Chondrocyte (in vitro differentiated cells): ENCODE measurements at regions not wholly inside any gene's neighbourhood (a gene's known extent, or its start where the extent isn't known, plus 50 kb on each side); places are given as distances from the start of the nearest gene placed in this dataset.
"Not testable (repeated sequence)": the region's sequence is repeated elsewhere in the genome, so short reads cannot be mapped to it uniquely, and the experiment has no call there.

ENCODE experiments used
- DNase-seq: peaks from one replicate; pipeline ENCODE4 v3.0.0; 2021; ENCODE audit warnings: mixed read lengths, low spot score
- H3K27ac Mint-ChIP-seq: one replicate; pipeline ENCODE4 v1.8.0; 2021; ENCODE audit warnings: mild to moderate bottlenecking, moderate library complexity, mixed read lengths; ENCODE audit not compliant: unreplicated experiment
- H3K27me3 Mint-ChIP-seq: 2 replicates; pipeline ENCODE4 v1.8.0; 2021; ENCODE audit warnings: low read depth, mixed read lengths
- H3K36me3 Mint-ChIP-seq: 2 replicates; pipeline ENCODE4 v1.8.0; 2021; ENCODE audit warnings: low read depth, mixed read lengths
- H3K4me1 Mint-ChIP-seq: 2 replicates; pipeline ENCODE4 v1.8.0; 2021; ENCODE audit warnings: low read depth, mild to moderate bottlenecking, mixed read lengths
- H3K4me3 Mint-ChIP-seq: one replicate; pipeline ENCODE4 v1.8.0; 2021; ENCODE audit warnings: mild to moderate bottlenecking, moderate library complexity, mixed read lengths; ENCODE audit not compliant: unreplicated experiment
- H3K9me3 Mint-ChIP-seq: 2 replicates; pipeline ENCODE4 v1.8.0; 2021; ENCODE audit warnings: low read depth, mixed read lengths
- TF ChIP-seq, protein P1 (sequence below): fragments of 200-600 bp; sonication (generic); IDR thresholded peaks from 2 replicates; pipeline ENCODE4 v1.5.0; 2021; ENCODE audit warnings: antibody characterized with exemption, mild to moderate bottlenecking, moderate library complexity

DNA sequence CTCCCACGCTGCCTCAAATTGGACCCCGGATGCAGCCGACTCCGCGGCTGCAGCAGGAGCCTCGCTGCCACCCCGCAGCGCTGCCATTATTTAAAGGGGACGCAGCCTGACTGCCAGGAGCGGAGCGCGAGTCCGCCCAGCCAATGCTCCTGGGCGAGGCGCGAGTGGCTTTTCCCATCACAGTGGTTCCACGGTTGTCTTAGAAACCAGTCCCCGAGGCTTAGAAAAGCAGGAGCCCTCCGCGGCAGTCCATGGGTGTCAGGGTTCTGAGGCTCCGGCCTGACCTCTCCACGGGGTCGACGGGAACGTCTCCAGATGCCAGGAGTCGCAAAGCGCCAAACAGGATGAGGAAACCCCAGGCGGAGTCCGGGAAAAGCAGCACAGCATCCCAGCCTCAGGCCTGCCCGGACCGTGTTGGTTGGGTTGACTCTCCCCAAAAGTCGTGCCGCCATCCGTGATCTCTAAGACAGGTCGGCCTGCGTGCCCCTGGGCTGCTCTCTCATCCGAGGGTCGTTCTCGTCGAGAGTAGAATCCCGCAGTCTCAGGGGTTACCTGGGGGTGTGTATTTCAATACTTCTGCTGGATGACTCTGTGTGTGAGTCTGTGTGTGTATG lies 975.8 kb upstream of the DEFB115 start:
- Mint-ChIP-seq H3K4me3 (no peak overlapping the region), H3K36me3 (peaks cover 4% of the 10 kb centered on the region), H3K27ac (no peak overlapping the region), H3K27me3 (no peaks in the 10 kb centered on the region), H3K4me1 (no peaks in the 10 kb centered on the region), H3K9me3 (peaks cover 36% of the 10 kb centered on the region)
- TF ChIP-seq, protein P1, sequence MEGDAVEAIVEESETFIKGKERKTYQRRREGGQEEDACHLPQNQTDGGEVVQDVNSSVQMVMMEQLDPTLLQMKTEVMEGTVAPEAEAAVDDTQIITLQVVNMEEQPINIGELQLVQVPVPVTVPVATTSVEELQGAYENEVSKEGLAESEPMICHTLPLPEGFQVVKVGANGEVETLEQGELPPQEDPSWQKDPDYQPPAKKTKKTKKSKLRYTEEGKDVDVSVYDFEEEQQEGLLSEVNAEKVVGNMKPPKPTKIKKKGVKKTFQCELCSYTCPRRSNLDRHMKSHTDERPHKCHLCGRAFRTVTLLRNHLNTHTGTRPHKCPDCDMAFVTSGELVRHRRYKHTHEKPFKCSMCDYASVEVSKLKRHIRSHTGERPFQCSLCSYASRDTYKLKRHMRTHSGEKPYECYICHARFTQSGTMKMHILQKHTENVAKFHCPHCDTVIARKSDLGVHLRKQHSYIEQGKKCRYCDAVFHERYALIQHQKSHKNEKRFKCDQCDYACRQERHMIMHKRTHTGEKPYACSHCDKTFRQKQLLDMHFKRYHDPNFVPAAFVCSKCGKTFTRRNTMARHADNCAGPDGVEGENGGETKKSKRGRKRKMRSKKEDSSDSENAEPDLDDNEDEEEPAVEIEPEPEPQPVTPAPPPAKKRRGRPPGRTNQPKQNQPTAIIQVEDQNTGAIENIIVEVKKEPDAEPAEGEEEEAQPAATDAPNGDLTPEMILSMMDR = no peak
- DNase-seq = no peak

DNA sequence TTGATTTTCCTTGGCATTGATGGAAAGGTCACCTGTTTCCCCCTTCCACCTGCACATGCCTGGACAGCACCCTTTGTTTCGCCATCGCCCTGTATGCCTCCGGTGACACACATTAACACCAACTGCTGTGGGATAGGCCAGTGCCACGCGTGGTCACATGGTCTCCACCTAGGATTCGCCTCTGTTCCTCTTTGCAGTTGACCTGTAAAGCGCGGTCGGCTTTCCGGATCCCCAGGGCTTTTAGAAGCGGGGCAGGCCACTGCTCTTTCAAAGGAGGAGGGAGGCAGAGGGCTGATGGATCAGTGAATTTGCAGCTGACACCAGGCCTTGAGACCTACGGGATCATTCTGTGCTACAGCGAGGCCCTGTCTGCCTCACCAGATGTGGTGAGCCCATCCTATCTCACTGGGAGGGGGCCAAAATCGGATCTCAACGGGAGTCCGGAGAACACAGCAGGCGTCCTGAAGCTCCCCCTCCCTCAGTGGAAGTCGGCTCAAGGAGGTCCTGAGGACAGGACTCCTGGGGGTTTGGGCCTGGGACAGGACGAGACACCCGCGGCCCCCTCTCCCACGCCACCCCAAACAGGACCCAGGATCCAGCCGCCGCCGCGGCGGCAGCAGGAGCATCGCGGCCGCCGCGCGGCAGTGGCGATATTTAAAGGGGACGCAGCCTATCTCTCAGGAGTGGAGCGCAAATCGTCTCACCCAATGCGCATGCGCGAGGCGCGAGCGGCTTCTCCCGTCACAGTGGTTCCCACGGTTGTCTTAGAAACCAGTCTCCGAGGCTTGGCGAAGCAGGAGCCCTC lies 973.8 kb upstream of the DEFB115 start:
- not testable (repeated sequence) for H3K27ac Mint-ChIP-seq, DNase-seq
- H3K9me3 Mint-ChIP-seq = peaks cover 46% of the 10 kb centered on the region

DNA sequence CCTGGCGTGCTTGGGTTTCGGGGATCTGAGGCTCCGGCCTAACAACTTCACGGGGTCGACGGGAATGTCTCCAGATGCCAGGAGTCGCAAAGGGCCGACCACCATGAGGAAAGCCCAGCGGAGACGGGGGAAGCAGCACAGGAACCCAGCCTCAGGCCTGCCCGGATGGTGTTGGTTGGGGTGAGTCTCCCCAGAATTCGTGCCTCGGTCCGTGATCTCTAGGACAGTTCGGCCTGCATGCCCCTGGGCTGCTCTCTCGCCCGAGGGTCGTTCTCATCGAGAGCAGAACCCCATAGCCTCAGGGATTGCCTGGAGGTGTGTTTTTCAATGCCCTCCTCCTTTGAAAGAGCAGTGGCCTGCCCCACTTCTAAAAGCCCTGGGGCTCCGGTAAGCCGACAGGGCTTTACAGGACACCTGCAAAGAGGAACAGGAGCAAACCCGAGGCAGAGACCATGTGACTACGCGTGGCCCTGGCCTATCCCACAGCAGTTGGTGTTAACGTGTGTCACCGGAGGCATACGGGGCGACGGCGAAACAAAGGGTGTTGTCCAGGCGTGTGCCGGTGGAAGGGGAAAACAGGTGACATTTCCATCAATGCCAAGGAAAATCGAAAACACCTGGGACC lies 973.1 kb upstream of the DEFB115 start:
- H3K4me1 Mint-ChIP-seq = no peaks in the 10 kb centered on the region
- no peak for DNase-seq
- peaks cover 4% of the 10 kb centered on the region for H3K36me3 Mint-ChIP-seq
- no peak overlapping the region for H3K4me3 Mint-ChIP-seq
- peaks cover 49% of the 10 kb centered on the region for H3K9me3 Mint-ChIP-seq
- H3K27ac Mint-ChIP-seq = no peak overlapping the region
- TF ChIP-seq, protein P1 = no peak
- no peaks in the 10 kb centered on the region for H3K27me3 Mint-ChIP-seq

More for the DNA sequence above, 973.8 kb upstream of the DEFB115 start:
- not testable (repeated sequence) for H3K4me1 Mint-ChIP-seq, H3K36me3 Mint-ChIP-seq, H3K27me3 Mint-ChIP-seq, H3K4me3 Mint-ChIP-seq

DNA sequence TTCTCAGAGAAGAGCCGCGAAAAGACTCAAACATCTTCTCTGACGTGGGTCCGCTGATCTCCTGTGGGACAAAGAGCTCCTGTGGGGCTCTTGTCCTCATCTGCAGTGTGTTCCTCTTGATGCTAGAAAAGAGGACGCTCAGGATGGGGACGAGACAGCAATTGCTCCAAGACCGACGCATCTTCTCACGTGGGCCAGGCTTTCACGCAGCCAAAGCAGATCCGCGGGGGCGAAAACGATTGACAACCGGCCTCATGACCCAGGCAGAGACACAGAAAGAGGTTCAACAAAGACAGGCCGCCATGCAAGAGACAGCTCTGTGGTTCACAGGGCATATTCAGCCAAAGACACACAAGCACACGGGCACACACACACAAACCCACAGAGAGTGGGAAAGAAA lies 971.8 kb upstream of the DEFB115 start:
- H3K9me3 Mint-ChIP-seq = peaks cover 50% of the 10 kb centered on the region
- no peaks in the 10 kb centered on the region for H3K4me1 Mint-ChIP-seq
- H3K27ac Mint-ChIP-seq = no peak overlapping the region
- peaks cover 4% of the 10 kb centered on the region for H3K36me3 Mint-ChIP-seq
- TF ChIP-seq, protein P1 = no peak
- H3K27me3 Mint-ChIP-seq = no peaks in the 10 kb centered on the region
- DNase-seq = no peak
- H3K4me3 Mint-ChIP-seq = no peak overlapping the region

DNA sequence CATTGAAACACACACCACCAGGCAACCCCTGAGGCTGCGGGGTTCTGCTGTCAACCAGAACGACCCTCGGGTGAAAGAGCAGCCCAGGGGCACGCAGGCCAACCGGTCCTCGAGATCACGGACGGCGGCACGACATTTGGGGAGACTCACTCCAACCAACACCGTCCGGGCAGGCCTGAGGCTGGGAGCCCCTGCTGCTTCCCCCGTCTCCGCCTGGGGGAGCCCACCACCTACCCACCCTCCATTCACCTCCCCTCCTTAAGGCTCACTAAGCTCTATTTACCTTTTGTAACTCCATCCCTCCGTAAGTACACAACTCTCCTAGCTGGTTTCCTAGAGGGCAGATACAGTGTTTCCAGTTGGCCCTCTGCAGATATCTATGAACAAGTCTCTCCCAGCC lies 971.3 kb upstream of the DEFB115 start:
- H3K36me3 Mint-ChIP-seq = peaks cover 4% of the 10 kb centered on the region
- DNase-seq = no peak
- no peak overlapping the region for H3K27ac Mint-ChIP-seq
- TF ChIP-seq, protein P1 = no peak
- H3K27me3 Mint-ChIP-seq = no peaks in the 10 kb centered on the region
- peaks cover 52% of the 10 kb centered on the region for H3K9me3 Mint-ChIP-seq
- H3K4me3 Mint-ChIP-seq = no peak overlapping the region
- no peaks in the 10 kb centered on the region for H3K4me1 Mint-ChIP-seq

DNA sequence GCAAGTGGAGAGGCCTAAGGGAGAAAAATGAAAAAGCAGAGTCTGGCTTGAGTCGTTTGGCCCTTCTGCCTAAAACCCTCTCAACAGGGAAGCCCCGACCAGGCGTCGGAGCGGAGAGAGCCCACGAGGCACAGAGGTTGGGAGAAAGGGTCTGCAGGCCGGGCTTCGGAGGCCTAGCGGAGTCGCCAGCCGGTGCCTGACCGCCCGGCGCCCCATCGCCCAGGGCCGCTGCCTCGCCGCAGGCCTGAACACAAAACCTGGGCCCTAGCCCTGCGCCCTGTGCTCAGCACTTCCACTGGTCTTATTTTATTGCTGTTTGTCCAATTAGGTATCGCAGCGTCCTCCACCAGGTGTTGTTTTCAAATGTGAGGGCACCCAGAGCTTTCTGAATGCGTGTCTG lies 970.0 kb upstream of the DEFB115 start:
- H3K27ac Mint-ChIP-seq = not testable (repeated sequence)

More for the DNA sequence above, 970.0 kb upstream of the DEFB115 start:
- H3K27me3 Mint-ChIP-seq, H3K4me3 Mint-ChIP-seq, DNase-seq, H3K36me3 Mint-ChIP-seq, H3K4me1 Mint-ChIP-seq: not testable (repeated sequence)
- peaks cover 48% of the 10 kb centered on the region for H3K9me3 Mint-ChIP-seq
